ENCODE measurements at regions not wholly inside any gene's neighbourhood (a gene's known extent, or its start where the extent isn't known, plus 50 kb on each side); places are given as distances from the start of the nearest gene placed in this dataset.

DNA sequence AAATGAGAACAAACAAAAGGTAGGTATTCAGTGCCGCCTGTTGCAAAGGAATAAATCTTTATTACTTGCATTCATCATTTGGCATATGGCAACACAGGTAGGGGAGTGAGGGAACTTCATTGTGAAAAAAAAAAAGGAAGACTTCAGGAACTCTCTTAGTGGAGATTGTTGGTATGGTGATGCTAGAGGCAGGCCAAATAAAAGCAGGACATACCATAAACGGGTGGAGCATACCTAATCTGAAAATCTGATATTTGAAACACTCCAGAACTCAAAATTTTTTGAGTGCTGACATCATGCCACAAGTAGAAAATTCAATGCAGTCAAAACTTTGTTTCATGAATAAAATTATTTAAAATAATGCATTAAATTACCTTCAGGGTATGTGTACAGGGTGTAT is 425.8 kb upstream of the SYT4 start:
- H3K4me1 ChIP-seq (ENCODE audit: insufficient read depth, low read length, poor library complexity, severe bottlenecking): no peaks in the 10 kb centered on the region
- H3K9me3 ChIP-seq (ENCODE audit: low read depth, low read length, poor library complexity, severe bottlenecking): no peaks in the 10 kb centered on the region
- CTCF ChIA-PET: no interaction called here
- TF ChIP-seq, protein P1, sequence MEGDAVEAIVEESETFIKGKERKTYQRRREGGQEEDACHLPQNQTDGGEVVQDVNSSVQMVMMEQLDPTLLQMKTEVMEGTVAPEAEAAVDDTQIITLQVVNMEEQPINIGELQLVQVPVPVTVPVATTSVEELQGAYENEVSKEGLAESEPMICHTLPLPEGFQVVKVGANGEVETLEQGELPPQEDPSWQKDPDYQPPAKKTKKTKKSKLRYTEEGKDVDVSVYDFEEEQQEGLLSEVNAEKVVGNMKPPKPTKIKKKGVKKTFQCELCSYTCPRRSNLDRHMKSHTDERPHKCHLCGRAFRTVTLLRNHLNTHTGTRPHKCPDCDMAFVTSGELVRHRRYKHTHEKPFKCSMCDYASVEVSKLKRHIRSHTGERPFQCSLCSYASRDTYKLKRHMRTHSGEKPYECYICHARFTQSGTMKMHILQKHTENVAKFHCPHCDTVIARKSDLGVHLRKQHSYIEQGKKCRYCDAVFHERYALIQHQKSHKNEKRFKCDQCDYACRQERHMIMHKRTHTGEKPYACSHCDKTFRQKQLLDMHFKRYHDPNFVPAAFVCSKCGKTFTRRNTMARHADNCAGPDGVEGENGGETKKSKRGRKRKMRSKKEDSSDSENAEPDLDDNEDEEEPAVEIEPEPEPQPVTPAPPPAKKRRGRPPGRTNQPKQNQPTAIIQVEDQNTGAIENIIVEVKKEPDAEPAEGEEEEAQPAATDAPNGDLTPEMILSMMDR (conservative IDR thresholded peaks at IDR 0.05; ENCODE audit: low read depth, low read length): no peak
- TF ChIP-seq EZH2 (IDR thresholded peaks at IDR 0.05; ENCODE audit: borderline replicate concordance, low read depth, low read length, poor library complexity, severe bottlenecking): no peak
- no peak overlapping the region for H3K4me3 ChIP-seq (ENCODE audit: low read depth, low read length, poor library complexity, severe bottlenecking)
- H3K36me3 ChIP-seq (ENCODE audit: insufficient read depth, low read length, poor library complexity, severe bottlenecking): no peaks in the 10 kb centered on the region
- no peak for DNase-seq (ENCODE audit: low spot score)
- POLR2A ChIA-PET (ENCODE audit: low non-redundant PET): no interaction called here
- no TSS peak for BruUV-seq (replicated peaks)
- intact Hi-C loops (cut with micrococcal nuclease; ENCODE audit: unreplicated experiment): no loop called here
- H3K27me3 ChIP-seq (replicated peaks; ENCODE audit: insufficient read depth, low read depth, low read length, poor library complexity): no peaks in the 10 kb centered on the region
- H3K27ac ChIP-seq (ENCODE audit: low read depth, low read length, poor library complexity, severe bottlenecking): no peak overlapping the region

DNA sequence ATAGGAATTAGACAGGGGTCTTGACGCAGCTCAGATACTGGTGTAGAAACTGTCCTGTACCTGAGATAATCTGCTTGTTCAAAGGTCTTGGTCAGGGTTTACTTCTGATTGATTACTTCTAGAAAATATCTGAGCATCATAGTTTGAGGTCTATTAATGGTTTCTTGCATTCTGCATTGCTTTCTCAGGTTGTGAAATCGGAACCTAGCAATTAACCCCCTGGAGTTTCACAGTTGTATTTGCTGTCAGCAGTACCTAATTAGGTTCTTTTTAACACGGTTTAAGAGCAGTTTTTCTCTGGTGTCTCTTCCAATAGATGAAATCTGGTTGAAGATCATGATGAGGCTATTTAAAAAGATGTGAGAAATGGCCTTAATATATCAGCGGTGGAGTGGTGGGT is 428.6 kb upstream of the SYT4 start:
- H3K4me1 ChIP-seq (ENCODE audit: insufficient read depth, low read length, poor library complexity, severe bottlenecking): no peaks in the 10 kb centered on the region
- H3K9me3 ChIP-seq (ENCODE audit: low read depth, low read length, poor library complexity, severe bottlenecking): no peaks in the 10 kb centered on the region
- ChIA-PET POLR2A (ENCODE audit: low non-redundant PET) (no interaction called here), CTCF (no interaction called here)
- no peak overlapping the region for H3K4me3 ChIP-seq (ENCODE audit: low read depth, low read length, poor library complexity, severe bottlenecking)
- TF ChIP-seq EZH2 (IDR thresholded peaks at IDR 0.05; ENCODE audit: borderline replicate concordance, low read depth, low read length, poor library complexity, severe bottlenecking): no peak
- TF ChIP-seq, protein P1 (conservative IDR thresholded peaks at IDR 0.05; ENCODE audit: low read depth, low read length): no peak
- H3K36me3 ChIP-seq (ENCODE audit: insufficient read depth, low read length, poor library complexity, severe bottlenecking): no peaks in the 10 kb centered on the region
- peak; percentile 47 for DNase-seq (ENCODE audit: low spot score)
- no peaks in the 10 kb centered on the region for H3K27me3 ChIP-seq (replicated peaks; ENCODE audit: insufficient read depth, low read depth, low read length, poor library complexity)
- H3K27ac ChIP-seq (ENCODE audit: low read depth, low read length, poor library complexity, severe bottlenecking): no peak overlapping the region
- intact Hi-C loops (cut with micrococcal nuclease; ENCODE audit: unreplicated experiment): no loop called here
- BruUV-seq (replicated peaks): no TSS peak

DNA sequence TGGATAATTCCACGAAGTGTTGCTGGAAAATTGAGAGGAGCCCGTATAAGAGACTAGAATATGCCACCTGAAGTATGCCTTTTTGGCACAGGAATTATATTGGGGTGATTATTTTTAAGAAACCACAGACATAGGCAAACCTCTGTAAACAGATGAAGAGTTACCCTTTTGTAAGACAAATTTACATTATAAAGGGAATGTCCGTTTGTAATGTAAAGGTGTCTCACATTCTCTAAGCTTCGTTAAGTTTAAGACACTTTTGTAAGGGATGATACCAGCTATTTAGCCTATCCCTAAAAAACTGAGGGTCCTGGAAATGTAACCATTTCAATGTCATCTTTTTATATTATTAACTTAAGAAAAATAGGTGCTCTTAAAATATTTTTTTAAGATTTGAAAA is 432.8 kb upstream of the SYT4 start:
- intact Hi-C loops (cut with micrococcal nuclease; ENCODE audit: unreplicated experiment): no loop called here
- no TSS peak for BruUV-seq (replicated peaks)
- no peaks in the 10 kb centered on the region for H3K4me1 ChIP-seq (ENCODE audit: insufficient read depth, low read length, poor library complexity, severe bottlenecking)
- TF ChIP-seq, protein P1 (conservative IDR thresholded peaks at IDR 0.05; ENCODE audit: low read depth, low read length): no peak
- TF ChIP-seq EZH2 (IDR thresholded peaks at IDR 0.05; ENCODE audit: borderline replicate concordance, low read depth, low read length, poor library complexity, severe bottlenecking): no peak
- no peak overlapping the region for H3K4me3 ChIP-seq (ENCODE audit: low read depth, low read length, poor library complexity, severe bottlenecking)
- ChIA-PET POLR2A (ENCODE audit: low non-redundant PET) (no interaction called here), CTCF (no interaction called here)
- no peak overlapping the region for H3K27ac ChIP-seq (ENCODE audit: low read depth, low read length, poor library complexity, severe bottlenecking)
- no peak for DNase-seq (ENCODE audit: low spot score)
- H3K9me3 ChIP-seq (ENCODE audit: low read depth, low read length, poor library complexity, severe bottlenecking): no peaks in the 10 kb centered on the region
- H3K36me3 ChIP-seq (ENCODE audit: insufficient read depth, low read length, poor library complexity, severe bottlenecking): no peaks in the 10 kb centered on the region
- H3K27me3 ChIP-seq (replicated peaks; ENCODE audit: insufficient read depth, low read depth, low read length, poor library complexity): no peaks in the 10 kb centered on the region

Data from A673 (cell line).